Fibroblast of the aortic adventitia (primary cell): ENCODE measurements at regions not wholly inside any gene's neighbourhood (a gene's known extent, or its start where the extent isn't known, plus 50 kb on each side); places are given as distances from the start of the nearest gene placed in this dataset.

Experiments
- DNase-seq: peaks from one replicate; pipeline ENCODE4 v3.0.0-alpha.2; 2010; ENCODE audit warnings: low read depth
- H3K4me3 ChIP-seq: 2 replicates; pipeline ENCODE4 v1.5.1; 2011; ENCODE audit warnings: low read depth, mild to moderate bottlenecking, control low read depth, low read length, moderate library complexity
- CTCF ChIP-seq: IDR thresholded peaks from 2 replicates; pipeline ENCODE4 v1.5.1; 2011; ENCODE audit warnings: mild to moderate bottlenecking, low read length, control low read depth, inconsistent platforms; ENCODE audit not compliant: insufficient read depth

GRCh38 chr16:47928008-47928407 is 227.8 kb downstream of the ABCC12 start:
- TF ChIP-seq CTCF, result no peak
- H3K4me3 ChIP-seq, result no peak overlapping the region
- DNase-seq, result no peak

DNA sequence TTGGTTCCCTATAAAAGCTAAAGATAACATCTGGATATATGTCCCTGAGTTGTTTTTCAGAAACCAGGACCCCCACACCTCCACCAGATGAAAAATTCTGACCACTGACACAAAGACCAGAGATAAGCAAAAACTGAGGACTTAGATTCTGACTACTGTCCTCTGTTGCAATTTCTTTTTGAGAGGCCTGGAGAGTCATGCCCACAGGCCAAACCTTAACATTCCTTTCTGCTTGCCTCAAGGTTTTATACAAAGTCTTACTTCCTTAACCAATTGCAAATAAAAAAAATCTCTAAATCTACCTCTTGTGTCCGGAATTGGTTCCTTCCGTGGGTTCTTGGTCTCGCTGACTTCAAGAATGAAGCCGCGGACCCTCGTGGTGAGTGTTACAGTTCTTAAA is 228.5 kb downstream of the ABCC12 start:
- H3K4me3 ChIP-seq, result no peak overlapping the region
- DNase-seq, result no peak
- TF ChIP-seq CTCF, result no peak

- TF ChIP-seq CTCF, result no peak
- H3K4me3 ChIP-seq, result no peak overlapping the region
- no peak for DNase-seq
Measured at GRCh38 chr16:47925811-47926460, 229.9 kb downstream of the ABCC12 start.

GRCh38 chr16:47924950-47925349 is 230.8 kb downstream of the ABCC12 start:
- no peak for DNase-seq
- no peak overlapping the region for H3K4me3 ChIP-seq
- no peak for TF ChIP-seq CTCF

DNA sequence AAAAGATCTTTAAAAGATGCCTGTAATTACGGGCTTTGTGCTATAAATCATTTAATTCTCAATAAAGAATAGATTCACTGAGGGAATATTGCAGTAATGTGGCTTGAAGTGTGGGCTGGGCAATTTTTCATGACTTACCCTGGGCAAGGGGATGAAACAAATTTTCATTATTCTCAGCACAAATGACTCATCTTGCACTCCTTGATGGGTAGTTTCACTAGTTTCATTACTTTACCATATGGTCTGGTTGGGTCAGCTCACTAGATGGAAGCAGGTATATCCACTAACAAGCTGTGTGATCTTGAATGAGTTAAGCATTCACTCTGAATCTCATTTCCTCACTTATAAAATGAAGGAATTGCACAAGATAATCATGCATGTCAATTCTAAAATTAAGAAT is 234.3 kb downstream of the ABCC12 start:
- no peak for DNase-seq
- H3K4me3 ChIP-seq, result no peak overlapping the region
- TF ChIP-seq CTCF, result no peak

- TF ChIP-seq CTCF, result no peak
- no peak overlapping the region for H3K4me3 ChIP-seq
- DNase-seq, result no peak
Measured at GRCh38 chr16:47920709-47921108, 235.1 kb downstream of the ABCC12 start.

DNA sequence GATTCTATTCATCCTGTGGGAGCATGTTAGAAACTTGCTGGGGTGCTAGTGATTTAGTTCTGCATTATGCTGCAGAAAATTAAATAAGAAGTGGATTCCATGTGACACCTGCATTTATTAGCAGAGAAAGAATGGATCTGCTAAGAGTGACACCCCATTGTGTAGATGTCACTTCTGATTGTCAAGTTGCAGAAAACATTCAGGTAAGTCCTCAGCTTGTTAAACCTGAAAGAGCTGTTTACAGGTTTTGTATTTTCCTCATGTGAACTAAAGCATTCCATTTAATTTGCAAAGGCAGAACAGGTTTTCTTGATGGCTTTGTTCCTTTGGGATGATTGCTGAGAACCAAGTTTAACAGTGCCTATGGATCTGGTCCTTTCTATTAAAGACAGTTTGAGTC is 238.7 kb downstream of the ABCC12 start:
- no peak for TF ChIP-seq CTCF
- H3K4me3 ChIP-seq, result no peak overlapping the region
- no peak for DNase-seq
